ENCODE measurements at regions not wholly inside any gene's neighbourhood (a gene's known extent, or its start where the extent isn't known, plus 50 kb on each side); places are given as distances from the start of the nearest gene placed in this dataset.
"Not testable (repeated sequence)": the region's sequence is repeated elsewhere in the genome, so short reads cannot be mapped to it uniquely, and the experiment has no call there.

- no peak for DNase-seq (ENCODE audit: low read depth)
These were observed 245.3 kb upstream of the NSMCE3 start for GRCh38 chr15:29514926-29515325.

- no peak for DNase-seq (ENCODE audit: low read depth)
These were observed 242.0 kb upstream of the NSMCE3 start for GRCh38 chr15:29511663-29512062.

GRCh38 chr15:29505535-29505934, 235.9 kb upstream of the NSMCE3 start:
- DNase-seq (ENCODE audit: low read depth): not testable (repeated sequence)

- no peak for DNase-seq (ENCODE audit: low read depth)
These were observed 221.3 kb upstream of the NSMCE3 start for GRCh38 chr15:29490747-29491471.

- no peak for DNase-seq (ENCODE audit: low read depth)
These were observed 211.3 kb upstream of the NSMCE3 start for GRCh38 chr15:29480949-29481348.

- no peak for DNase-seq (ENCODE audit: low read depth)
These were observed 210.7 kb upstream of the NSMCE3 start for GRCh38 chr15:29480278-29480677.

- DNase-seq (ENCODE audit: low read depth): no peak
These were observed 207.6 kb upstream of the NSMCE3 start for GRCh38 chr15:29477256-29477655.

- no peak for DNase-seq (ENCODE audit: low read depth)
These were observed 207.0 kb upstream of the NSMCE3 start for GRCh38 chr15:29476503-29477080.

GRCh38 chr15:29475096-29475495, 205.5 kb upstream of the NSMCE3 start:
- DNase-seq (ENCODE audit: low read depth): no peak

GRCh38 chr15:29473621-29474105, 204.0 kb upstream of the NSMCE3 start:
- DNase-seq (ENCODE audit: low read depth): no peak

GRCh38 chr15:29472901-29473445, 203.4 kb upstream of the NSMCE3 start:
- no peak for DNase-seq (ENCODE audit: low read depth)

GRCh38 chr15:29471757-29472156, 202.1 kb upstream of the NSMCE3 start:
- DNase-seq (ENCODE audit: low read depth): no peak

GRCh38 chr15:29471306-29471705, 201.7 kb upstream of the NSMCE3 start:
- no peak for DNase-seq (ENCODE audit: low read depth)

- no peak for DNase-seq (ENCODE audit: low read depth)
These were observed 201.2 kb upstream of the NSMCE3 start for GRCh38 chr15:29470794-29471193.

GRCh38 chr15:29470311-29470710, 200.7 kb upstream of the NSMCE3 start:
- DNase-seq (ENCODE audit: low read depth): no peak

- no peak for DNase-seq (ENCODE audit: low read depth)
These were observed 199.3 kb upstream of the NSMCE3 start for GRCh38 chr15:29468899-29469298.

- DNase-seq (ENCODE audit: low read depth): no peak
These were observed 197.5 kb upstream of the NSMCE3 start for GRCh38 chr15:29467091-29467490.

GRCh38 chr15:29466292-29466691, 196.7 kb upstream of the NSMCE3 start:
- DNase-seq (ENCODE audit: low read depth): no peak

GRCh38 chr15:29465816-29466215, 196.2 kb upstream of the NSMCE3 start:
- DNase-seq (ENCODE audit: low read depth): no peak

GRCh38 chr15:29465196-29465595, 195.6 kb upstream of the NSMCE3 start:
- no peak for DNase-seq (ENCODE audit: low read depth)

GRCh38 chr15:29461877-29462276, 192.3 kb upstream of the NSMCE3 start:
- DNase-seq (ENCODE audit: low read depth): no peak

- no peak for DNase-seq (ENCODE audit: low read depth)
These were observed 188.7 kb upstream of the NSMCE3 start for GRCh38 chr15:29458361-29458760.

GRCh38 chr15:29457729-29458128, 188.1 kb upstream of the NSMCE3 start:
- DNase-seq (ENCODE audit: low read depth): no peak

Measured in myocyte (in vitro differentiated cells).